ENCODE measurements at regions not wholly inside any gene's neighbourhood (a gene's known extent, or its start where the extent isn't known, plus 50 kb on each side); places are given as distances from the start of the nearest gene placed in this dataset.

- DNase-seq, result no peak
These were observed 721.0 kb downstream of the BCL11B start for GRCh38 chr14:98551028-98551427.

DNA sequence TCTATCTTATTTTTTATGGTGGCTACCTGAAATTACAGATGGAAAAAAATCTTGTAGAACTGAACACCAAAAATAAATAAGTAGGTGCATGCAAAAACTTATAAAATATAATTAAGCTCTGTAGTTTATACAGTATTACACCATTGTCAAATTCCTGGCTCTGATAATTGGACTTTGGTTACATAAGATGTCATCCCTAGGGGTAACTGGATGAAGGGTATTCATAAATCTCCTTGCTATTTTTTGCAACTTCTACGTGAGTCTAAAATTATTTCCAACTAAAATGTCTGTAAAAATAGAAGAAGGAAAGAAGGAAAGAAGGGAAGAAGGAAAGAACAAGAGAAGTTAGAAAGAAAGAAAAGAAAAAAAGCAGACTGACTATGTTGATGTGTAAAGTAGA is 716.6 kb downstream of the BCL11B start:
- DNase-seq, result no peak

DNA sequence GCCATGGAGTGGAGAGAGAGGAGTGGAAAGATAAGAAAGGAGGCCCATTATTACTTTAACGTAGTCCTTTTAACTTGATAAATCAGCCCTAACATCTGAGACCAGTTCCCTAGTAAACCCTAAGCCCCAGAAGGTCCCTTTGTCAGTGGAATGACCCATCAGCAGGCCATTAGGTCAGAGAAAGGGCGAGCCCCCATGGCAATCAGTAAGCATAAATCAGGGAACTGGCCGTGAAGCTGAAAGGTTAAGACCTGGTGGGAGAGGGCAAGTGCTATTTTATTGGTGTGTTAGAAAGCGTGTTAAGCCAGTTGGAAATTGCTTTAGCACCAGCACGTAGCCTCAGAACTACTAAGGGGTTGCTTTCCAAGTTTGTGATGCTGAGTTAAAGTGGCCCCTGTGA is 708.0 kb downstream of the BCL11B start:
- DNase-seq, result no peak

- no peak for DNase-seq
These were observed 707.5 kb downstream of the BCL11B start for GRCh38 chr14:98564541-98564940.

GRCh38 chr14:98571104-98571503 is 700.9 kb downstream of the BCL11B start:
- no peak for DNase-seq

DNA sequence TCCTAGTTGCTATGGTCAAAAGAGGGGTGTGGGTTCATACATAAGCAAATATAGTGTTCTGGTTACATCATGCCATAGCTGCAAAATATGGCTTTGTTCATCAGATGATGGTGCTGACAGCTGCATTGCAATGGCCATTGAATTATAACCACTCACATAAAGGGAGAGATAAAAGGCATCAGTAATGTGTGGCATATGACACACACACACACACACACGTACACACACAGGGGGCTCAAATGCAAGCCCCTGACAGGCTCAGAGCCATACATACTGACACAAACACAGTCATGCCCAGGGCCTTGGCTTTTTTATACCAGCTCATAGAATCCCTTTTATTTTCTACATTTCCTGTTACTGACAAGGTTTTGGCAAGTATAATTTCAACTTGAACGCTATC is 698.9 kb downstream of the BCL11B start:
- no peak for DNase-seq

DNA sequence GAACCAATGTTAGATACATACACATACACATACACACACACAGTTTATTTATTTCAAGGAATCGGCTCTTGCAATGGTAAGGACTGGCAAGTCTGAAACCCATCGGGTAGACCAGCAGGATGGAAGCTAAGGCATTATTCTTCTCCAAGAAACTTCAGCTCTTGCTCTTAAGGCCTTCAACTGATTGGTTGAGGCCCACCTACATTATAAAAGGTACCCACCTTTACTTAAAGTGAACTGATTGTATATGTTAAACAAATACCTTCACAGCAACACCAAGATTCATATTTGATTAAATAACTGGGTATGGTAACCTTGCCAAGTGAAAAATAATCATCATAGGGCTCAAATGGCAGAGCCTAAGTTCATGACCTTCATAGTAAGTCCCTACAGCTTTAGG is 695.5 kb downstream of the BCL11B start:
- DNase-seq, result no peak

GRCh38 chr14:98578204-98578603 is 693.8 kb downstream of the BCL11B start:
- peak; percentile 47 for DNase-seq

GRCh38 chr14:98579140-98579539 is 692.9 kb downstream of the BCL11B start:
- DNase-seq, result no peak

DNA sequence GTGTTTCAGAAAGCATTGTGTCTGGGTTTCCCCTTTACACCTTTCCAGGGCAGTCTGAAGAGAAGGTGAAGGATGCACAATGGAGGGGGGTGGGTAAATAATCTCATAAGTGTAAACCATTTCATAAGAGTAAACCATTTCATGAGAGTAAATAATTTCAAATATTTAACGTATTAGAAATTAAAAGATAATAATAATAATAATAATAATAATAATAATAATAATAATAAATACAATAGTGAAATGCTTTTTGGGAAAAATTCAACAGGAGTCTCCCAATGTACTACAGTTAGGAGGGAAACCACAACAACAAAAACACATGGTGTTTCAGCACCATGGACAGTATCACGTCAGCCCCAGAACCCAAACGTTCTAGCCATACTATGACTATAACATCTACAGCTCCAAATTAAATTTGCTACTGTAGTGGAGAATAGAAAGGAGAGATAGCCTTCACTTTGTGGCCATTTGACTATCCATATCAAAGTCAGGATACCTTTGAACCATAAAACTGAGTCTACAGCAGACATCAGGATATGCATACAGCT is 691.8 kb downstream of the BCL11B start:
- no peak for DNase-seq

GRCh38 chr14:98582276-98582675 is 689.7 kb downstream of the BCL11B start:
- no peak for DNase-seq

- no peak for DNase-seq
These were observed 680.8 kb downstream of the BCL11B start for GRCh38 chr14:98591161-98591560.

GRCh38 chr14:98592611-98593170 is 679.3 kb downstream of the BCL11B start:
- DNase-seq, result no peak

DNA sequence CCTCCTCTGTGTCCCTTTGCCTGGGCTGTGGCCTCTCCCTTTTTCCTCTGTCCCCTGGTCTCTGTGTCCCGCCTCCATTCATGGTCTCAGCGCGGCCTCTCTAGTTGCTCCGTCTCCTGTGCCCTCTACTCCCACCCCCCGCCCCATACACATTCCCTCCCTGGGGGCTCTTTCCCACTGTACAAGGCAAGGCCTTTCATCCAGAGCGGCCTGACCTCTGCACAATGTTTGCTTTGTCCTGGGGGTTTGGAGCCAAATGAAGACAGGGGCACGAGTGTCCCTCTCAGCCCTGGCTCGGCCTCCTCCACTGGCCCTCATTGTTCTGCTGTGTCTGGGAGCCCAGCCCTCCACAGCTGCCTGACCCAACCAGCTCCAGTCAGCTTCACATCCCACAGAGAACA is 678.6 kb downstream of the BCL11B start:
- no peak for DNase-seq

- DNase-seq, result no peak
These were observed 677.8 kb downstream of the BCL11B start for GRCh38 chr14:98594156-98594555.

- no peak for DNase-seq
These were observed 673.4 kb downstream of the BCL11B start for GRCh38 chr14:98598576-98598975.

- DNase-seq, result no peak
These were observed 672.9 kb downstream of the BCL11B start for GRCh38 chr14:98599082-98599481.

DNA sequence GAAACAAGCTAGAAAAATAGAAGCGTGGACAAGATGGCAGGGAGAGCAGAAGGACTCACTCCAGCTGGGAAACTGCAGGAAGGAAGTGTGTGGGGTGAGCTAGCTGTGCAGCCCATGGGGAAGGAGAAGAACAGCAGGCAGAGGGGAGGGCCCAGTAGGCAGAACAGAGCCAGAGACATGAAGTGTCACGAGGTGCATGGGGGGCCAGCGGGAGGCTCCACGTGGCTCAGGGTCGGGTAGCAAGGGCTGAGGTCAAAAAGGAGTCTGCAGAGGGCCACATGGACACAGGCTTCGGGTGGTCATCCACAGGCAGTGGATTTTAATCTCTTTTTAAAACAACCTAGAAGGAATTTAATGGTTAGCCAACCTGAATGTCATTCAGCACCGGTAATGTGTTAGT is 669.0 kb downstream of the BCL11B start:
- no peak for DNase-seq

- DNase-seq, result no peak
These were observed 667.0 kb downstream of the BCL11B start for GRCh38 chr14:98605043-98605442.

GRCh38 chr14:98606041-98606640 is 665.9 kb downstream of the BCL11B start:
- DNase-seq, result no peak

GRCh38 chr14:98606816-98607215 is 665.2 kb downstream of the BCL11B start:
- no peak for DNase-seq

GRCh38 chr14:98607341-98607910 is 664.6 kb downstream of the BCL11B start:
- DNase-seq, result no peak

DNA sequence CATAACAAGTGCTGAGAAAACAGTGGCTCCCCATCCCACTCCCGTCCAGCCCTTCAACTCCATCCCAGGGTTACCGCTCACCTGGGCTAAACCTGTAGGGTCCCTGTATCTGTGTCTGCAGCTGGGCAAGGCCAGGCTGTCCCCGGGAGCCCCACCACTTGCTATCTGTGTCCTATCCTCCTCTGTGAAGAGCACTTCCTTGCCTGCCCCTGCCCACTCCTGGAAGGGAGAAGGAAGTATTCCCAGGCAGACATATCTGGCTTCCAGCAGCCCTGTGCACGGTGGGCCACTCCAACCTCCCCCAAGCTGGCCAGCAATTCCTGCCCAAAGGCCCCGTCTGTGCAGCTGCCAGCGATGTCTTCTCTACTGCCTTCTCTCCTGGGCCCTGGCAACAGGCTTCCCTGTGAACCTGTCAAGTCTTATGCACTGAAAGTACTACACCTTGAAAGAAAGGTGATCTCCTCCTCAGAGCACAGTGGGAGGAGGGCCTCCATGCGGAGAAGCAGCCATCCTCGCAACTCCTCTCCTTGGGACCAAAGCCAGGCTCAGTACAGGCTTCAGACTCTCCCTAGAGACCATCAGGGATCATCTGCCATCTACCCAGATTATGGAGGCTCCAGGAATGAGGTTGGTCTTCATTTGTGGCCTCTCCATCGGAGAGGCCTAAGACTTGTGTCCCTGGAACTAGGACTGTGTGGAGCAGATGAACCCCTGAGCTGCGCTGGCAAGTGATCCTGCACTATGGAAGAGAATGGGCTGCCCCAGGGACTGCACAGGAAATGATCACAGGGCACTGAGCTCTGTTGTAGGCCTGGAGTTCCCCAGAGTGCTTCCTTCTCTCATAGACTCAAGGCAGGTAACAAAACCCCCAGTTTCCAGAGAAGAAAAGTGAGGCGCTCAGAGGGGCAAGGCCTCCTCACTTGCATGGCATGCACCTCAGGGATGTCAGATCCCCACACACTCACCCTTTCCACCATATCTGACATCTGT is 663.6 kb downstream of the BCL11B start:
- no peak for DNase-seq

Data from inflammatory macrophage treated with lipopolysaccharide for 4 hours (primary cell).